CD4-positive, alpha-beta T cell (primary cell): ENCODE measurements at regions not wholly inside any gene's neighbourhood (a gene's known extent, or its start where the extent isn't known, plus 50 kb on each side); places are given as distances from the start of the nearest gene placed in this dataset.

Experiments used
- ATAC-seq: fragments of 200-7000 bp; cut with Tn5 transposase; one replicate; pipeline ENCODE4 v1.10.0; 2022; ENCODE audit warnings: mild to moderate bottlenecking; ENCODE audit not compliant: poor library complexity
- CTCF ChIA-PET: fragments of 350-600 bp; sonication (Branson Sonifier 250); formaldehyde crosslinking; loops from one replicate; lab custom pipeline; 2021; ENCODE audit warnings: antibody characterized with exemption, inconsistent platforms; lab: Charles Lee
- POLR2A ChIA-PET: fragments of 350-600 bp; sonication (Branson Sonifier 250); formaldehyde crosslinking; loops from one replicate; lab custom pipeline; 2021; ENCODE audit warnings: antibody characterized with exemption, inconsistent platforms; lab: Charles Lee
- DNase-seq, 14 experiments: peaks; one replicate each; pipeline ENCODE4 v3.0.0-alpha.2; 2013 to 2020; ENCODE audit warnings: mixed read lengths in 2 of 14
- H3K27ac ChIP-seq, 2 donors: one replicate each; pipeline versions ENCODE4 v1.5.1 to v1.7.0; 2013; ENCODE audit warnings: low read length in 2 of 2, low read depth in 1 of 2, mild to moderate bottlenecking in 1 of 2
- H3K27me3 ChIP-seq, 2 experiments: 1 replicate in 1 of 2; 2 replicates in 1 of 2; pipeline versions ENCODE4 v1.6.1 to v1.7.0; 2013; ENCODE audit warnings: low read length in 2 of 2, control low read depth in 1 of 2, mild to moderate bottlenecking in 1 of 2, moderate library complexity in 1 of 2; ENCODE audit not compliant: insufficient read depth in 2 of 2, control insufficient read depth in 1 of 2
- H3K36me3 ChIP-seq: one replicate; pipeline ENCODE4 v1.6.1; 2013; ENCODE audit warnings: low read length, control low read depth; ENCODE audit not compliant: insufficient read depth
- H3K4me1 ChIP-seq: one replicate; pipeline ENCODE4 v1.6.1; 2013; ENCODE audit warnings: low read length, control low read depth; ENCODE audit not compliant: insufficient read depth
- H3K4me3 ChIP-seq: one replicate; pipeline ENCODE4 v1.5.1; 2013; ENCODE audit warnings: mild to moderate bottlenecking, low read length, moderate library complexity
- H3K9me3 ChIP-seq, 2 experiments: 1 replicate in 1 of 2; 2 replicates in 1 of 2; pipeline versions ENCODE4 v1.6.1 to v1.7.0; 2013; ENCODE audit warnings: low read length in 2 of 2, mild to moderate bottlenecking in 2 of 2, control low read depth in 1 of 2, moderate library complexity in 1 of 2; ENCODE audit not compliant: control insufficient read depth in 1 of 2, insufficient read depth in 1 of 2
- H3K27ac Mint-ChIP-seq: one replicate; pipeline ENCODE4 v1.8.0; 2020; ENCODE audit warnings: mixed read lengths
- H3K27me3 Mint-ChIP-seq: one replicate; pipeline ENCODE4 v1.8.0; 2021; ENCODE audit warnings: mixed read lengths
- H3K36me3 Mint-ChIP-seq: one replicate; pipeline ENCODE4 v1.8.0; 2021; ENCODE audit warnings: low read depth, mixed read lengths
- H3K4me1 Mint-ChIP-seq: one replicate; pipeline ENCODE4 v1.8.0; 2021; ENCODE audit warnings: low read depth, mixed read lengths
- H3K4me3 Mint-ChIP-seq: one replicate; pipeline ENCODE4 v1.8.0; 2020; ENCODE audit warnings: mild to moderate bottlenecking, mixed read lengths
- H3K9me3 Mint-ChIP-seq: one replicate; pipeline ENCODE4 v1.8.0; 2020; ENCODE audit warnings: mixed read lengths
- intact Hi-C, 2 experiments: fragments of 100-400 bp; cut with DNase I in 1 of 2; cut with micrococcal nuclease in 1 of 2; formaldehyde crosslinking; loops; one replicate each; pipeline versions ENCODE4 v1.15.1 to v1.9.0; 2023 to 2025; cut with DNase I, micrococcal nuclease
- TF ChIP-seq, protein P1 (sequence below): fragments of 200-600 bp; IDR thresholded peaks from one replicate; pipeline ENCODE4 v1.8.0; 2022; ENCODE audit warnings: antibody characterized with exemption, mild to moderate bottlenecking

- Mint-ChIP-seq H3K4me1 (no peaks in the 10 kb centered on the region), H3K36me3 (no peaks in the 10 kb centered on the region), H3K27me3 (peaks cover 8% of the 10 kb centered on the region), H3K27ac (no peak overlapping the region), H3K4me3 (no peak overlapping the region), H3K9me3 (no peaks in the 10 kb centered on the region)
- Histone ChIP-seq H3K4me3 (no peak overlapping the region), H3K36me3 (no peaks in the 10 kb centered on the region), H3K4me1 (no peaks in the 10 kb centered on the region), H3K27me3 (no peaks in the 10 kb centered on the region), H3K27ac (no peak overlapping the region), H3K9me3 (no peaks in the 10 kb centered on the region)
- ChIA-PET POLR2A (no interaction called here), CTCF (no interaction called here)
- ATAC-seq (no peak), DNase-seq (no peak)
- TF ChIP-seq, protein P1, sequence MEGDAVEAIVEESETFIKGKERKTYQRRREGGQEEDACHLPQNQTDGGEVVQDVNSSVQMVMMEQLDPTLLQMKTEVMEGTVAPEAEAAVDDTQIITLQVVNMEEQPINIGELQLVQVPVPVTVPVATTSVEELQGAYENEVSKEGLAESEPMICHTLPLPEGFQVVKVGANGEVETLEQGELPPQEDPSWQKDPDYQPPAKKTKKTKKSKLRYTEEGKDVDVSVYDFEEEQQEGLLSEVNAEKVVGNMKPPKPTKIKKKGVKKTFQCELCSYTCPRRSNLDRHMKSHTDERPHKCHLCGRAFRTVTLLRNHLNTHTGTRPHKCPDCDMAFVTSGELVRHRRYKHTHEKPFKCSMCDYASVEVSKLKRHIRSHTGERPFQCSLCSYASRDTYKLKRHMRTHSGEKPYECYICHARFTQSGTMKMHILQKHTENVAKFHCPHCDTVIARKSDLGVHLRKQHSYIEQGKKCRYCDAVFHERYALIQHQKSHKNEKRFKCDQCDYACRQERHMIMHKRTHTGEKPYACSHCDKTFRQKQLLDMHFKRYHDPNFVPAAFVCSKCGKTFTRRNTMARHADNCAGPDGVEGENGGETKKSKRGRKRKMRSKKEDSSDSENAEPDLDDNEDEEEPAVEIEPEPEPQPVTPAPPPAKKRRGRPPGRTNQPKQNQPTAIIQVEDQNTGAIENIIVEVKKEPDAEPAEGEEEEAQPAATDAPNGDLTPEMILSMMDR: no peak
- intact Hi-C loops: no loop called here
Measured at GRCh38 chr3:193824365-193824764, 231.4 kb downstream of the OPA1 start.

DNA sequence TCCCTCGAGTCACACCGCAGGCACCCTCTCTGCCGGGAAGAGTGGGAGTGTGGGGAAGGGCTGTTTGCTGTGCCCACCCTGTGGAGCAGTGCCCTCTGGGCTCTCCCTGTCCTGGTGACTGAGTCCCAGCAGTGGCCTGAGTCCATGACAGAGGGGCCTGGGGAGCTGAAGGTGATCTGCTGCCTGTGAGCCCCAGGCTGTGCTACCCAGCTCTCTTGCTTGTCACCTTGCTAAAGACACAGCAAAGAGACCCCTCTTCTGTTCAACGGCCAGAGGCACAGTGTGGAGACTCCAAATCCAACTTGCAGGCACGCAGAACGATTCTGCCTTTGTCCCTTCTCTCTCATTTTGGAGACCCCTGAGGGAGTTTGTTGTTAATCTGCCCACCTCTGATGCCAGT lies 232.6 kb downstream of the OPA1 start:
- Histone ChIP-seq H3K9me3 (peaks cover 0 to 3% of the 10 kb centered on the region in 2 experiments), H3K27me3 (no peaks in the 10 kb centered on the region), H3K4me1 (no peaks in the 10 kb centered on the region), H3K27ac (no peak overlapping the region), H3K36me3 (no peaks in the 10 kb centered on the region), H3K4me3 (no peak overlapping the region)
- POLR2A ChIA-PET: no interaction called here
- Mint-ChIP-seq H3K4me1 (no peaks in the 10 kb centered on the region), H3K36me3 (no peaks in the 10 kb centered on the region), H3K27ac (no peak overlapping the region), H3K4me3 (no peak overlapping the region), H3K27me3 (peaks cover 6% of the 10 kb centered on the region), H3K9me3 (no peaks in the 10 kb centered on the region)
- intact Hi-C loops: no loop called here
- ATAC-seq (no peak), DNase-seq (no peak)
- TF ChIP-seq, protein P1: no peak
- CTCF ChIA-PET: no interaction called here

- DNase-seq: no peak
- Histone ChIP-seq H3K4me3 (no peak overlapping the region), H3K4me1 (no peaks in the 10 kb centered on the region), H3K36me3 (no peaks in the 10 kb centered on the region), H3K27ac (no peak overlapping the region), H3K9me3 (peaks cover 0 to 4% of the 10 kb centered on the region in 2 experiments), H3K27me3 (no peaks in the 10 kb centered on the region)
- H3K36me3 Mint-ChIP-seq: no peaks in the 10 kb centered on the region
- ChIA-PET CTCF (no interaction called here), POLR2A (no interaction called here)
- H3K27me3 Mint-ChIP-seq: peaks cover 6% of the 10 kb centered on the region
- TF ChIP-seq, protein P1: no peak
- H3K27ac Mint-ChIP-seq: no peak overlapping the region
- H3K4me3 Mint-ChIP-seq: no peak overlapping the region
- no peaks in the 10 kb centered on the region for H3K4me1 Mint-ChIP-seq
- no peak for ATAC-seq
- H3K9me3 Mint-ChIP-seq: no peaks in the 10 kb centered on the region
- intact Hi-C loops: no loop called here
Measured at GRCh38 chr3:193826159-193826795, 233.3 kb downstream of the OPA1 start.
